DND-41 (cell line): ENCODE measurements at regions not wholly inside any gene's neighbourhood (a gene's known extent, or its start where the extent isn't known, plus 50 kb on each side); places are given as distances from the start of the nearest gene placed in this dataset.

Experiments used
- EZH2 ChIP-seq: IDR thresholded peaks from 3 replicates; pipeline ENCODE4 v1.6.1; 2012; ENCODE audit warnings: borderline replicate concordance, low read depth, mild to moderate bottlenecking, moderate library complexity, low read length, inconsistent platforms; ENCODE audit not compliant: severe bottlenecking
- TF ChIP-seq, protein P1 (sequence below): IDR thresholded peaks from 2 replicates; pipeline ENCODE4 v1.5.1; 2012; ENCODE audit warnings: borderline replicate concordance, low read length, moderate library complexity, mild to moderate bottlenecking; ENCODE audit not compliant: poor library complexity, severe bottlenecking; ENCODE audit errors: extremely low read depth

DNA sequence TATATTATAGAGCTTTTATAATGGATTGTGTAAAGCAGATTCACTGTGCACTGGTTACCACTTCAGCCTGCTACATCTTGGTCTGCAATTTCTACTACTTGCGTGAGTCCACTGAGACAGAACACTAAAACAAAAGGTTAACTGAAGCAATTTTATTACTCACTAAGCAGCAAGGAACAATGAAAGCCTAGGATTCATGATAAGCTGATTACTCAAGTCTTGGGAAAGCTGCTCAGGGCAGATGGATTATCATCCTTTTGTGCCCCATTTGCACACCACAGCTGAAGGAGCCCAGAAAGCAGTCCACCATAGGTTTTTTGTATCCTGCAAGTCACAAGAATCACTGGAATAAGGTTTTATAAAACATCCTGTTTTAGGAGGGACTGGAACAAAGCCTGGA lies 1215.2 kb upstream of the TMEFF2 start:
- TF ChIP-seq, protein P1, sequence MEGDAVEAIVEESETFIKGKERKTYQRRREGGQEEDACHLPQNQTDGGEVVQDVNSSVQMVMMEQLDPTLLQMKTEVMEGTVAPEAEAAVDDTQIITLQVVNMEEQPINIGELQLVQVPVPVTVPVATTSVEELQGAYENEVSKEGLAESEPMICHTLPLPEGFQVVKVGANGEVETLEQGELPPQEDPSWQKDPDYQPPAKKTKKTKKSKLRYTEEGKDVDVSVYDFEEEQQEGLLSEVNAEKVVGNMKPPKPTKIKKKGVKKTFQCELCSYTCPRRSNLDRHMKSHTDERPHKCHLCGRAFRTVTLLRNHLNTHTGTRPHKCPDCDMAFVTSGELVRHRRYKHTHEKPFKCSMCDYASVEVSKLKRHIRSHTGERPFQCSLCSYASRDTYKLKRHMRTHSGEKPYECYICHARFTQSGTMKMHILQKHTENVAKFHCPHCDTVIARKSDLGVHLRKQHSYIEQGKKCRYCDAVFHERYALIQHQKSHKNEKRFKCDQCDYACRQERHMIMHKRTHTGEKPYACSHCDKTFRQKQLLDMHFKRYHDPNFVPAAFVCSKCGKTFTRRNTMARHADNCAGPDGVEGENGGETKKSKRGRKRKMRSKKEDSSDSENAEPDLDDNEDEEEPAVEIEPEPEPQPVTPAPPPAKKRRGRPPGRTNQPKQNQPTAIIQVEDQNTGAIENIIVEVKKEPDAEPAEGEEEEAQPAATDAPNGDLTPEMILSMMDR: no peak
- TF ChIP-seq EZH2: no peak
